GM12878 (cell line): ENCODE measurements at regions not wholly inside any gene's neighbourhood (a gene's known extent, or its start where the extent isn't known, plus 50 kb on each side); places are given as distances from the start of the nearest gene placed in this dataset.

ENCODE experiments used
- ATAC-seq: fragments of 200-7000 bp; cut with Tn5 transposase; 3 replicates; pipeline ENCODE4 v1.9.1; 2020; ENCODE audit warnings: mild to moderate bottlenecking, moderate library complexity
- BruUV-seq: library from RNA; stranded (reverse); fragments of 400-500 nt; replicated peaks from 2 replicates; lab custom pipeline; 2021; lab: Mats Ljungman, UMichigan
- CTCF ChIA-PET: fragments of 300-600 bp; sonication (Branson Sonifier 250); formaldehyde crosslinking; extraction: SDS; loops from one replicate; lab custom pipeline; 2021; ENCODE audit warnings: inconsistent platforms; lab: Yijun Ruan, JAX
- POLR2A ChIA-PET: fragments of 350-600 bp; formaldehyde crosslinking; extraction: SDS; loops from one replicate; lab custom pipeline; 2021; ENCODE audit warnings: inconsistent platforms; lab: Charles Lee
- RAD21 ChIA-PET: fragments of 300-600 bp; sonication (Branson Sonifier 250); formaldehyde crosslinking; loops from one replicate; lab custom pipeline; 2023; ENCODE audit warnings: antibody characterized with exemption; ENCODE audit not compliant: unreplicated experiment; lab: Charles Lee
- SMC1A ChIA-PET: fragments of 300-600 bp; sonication (Branson Sonifier 250); formaldehyde crosslinking; loops from one replicate; lab custom pipeline; 2023; ENCODE audit not compliant: unreplicated experiment, uncharacterized antibody; lab: Charles Lee
- DNase-seq: peaks from one replicate; pipeline ENCODE4 v3.0.0-alpha.2; 2011; ENCODE audit warnings: low read depth, low spot score
- FAIRE-seq: peaks from 3 replicates; lab custom pipeline; 2011; peaks lifted over from hg19 to GRCh38; lab: Jason Lieb, UNC
- H2AFZ ChIP-seq: 2 replicates; pipeline ENCODE4 v1.6.0; 2011; ENCODE audit warnings: low read depth, low read length, control low read depth; ENCODE audit not compliant: control insufficient read depth
- H3K27ac ChIP-seq: 2 replicates; pipeline ENCODE4 v1.5.1; 2011; ENCODE audit warnings: control low read depth; ENCODE audit not compliant: control insufficient read depth, insufficient read depth
- H3K27me3 ChIP-seq, 2 experiments: replicated peaks in 1 of 2; 2 replicates each; pipeline versions ENCODE4 v1.6.0 to v1.6.1; 2011; ENCODE audit warnings: low read length in 1 of 2; ENCODE audit not compliant: control insufficient read depth in 2 of 2, insufficient read depth in 2 of 2
- H3K36me3 ChIP-seq, 2 experiments: 2 replicates each; pipeline ENCODE4 v1.5.1; 2011; ENCODE audit warnings: low read length in 1 of 2; ENCODE audit not compliant: control insufficient read depth in 2 of 2, insufficient read depth in 2 of 2
- H3K4me1 ChIP-seq: 2 replicates; pipeline ENCODE4 v1.6.1; 2011; ENCODE audit warnings: mild to moderate bottlenecking, low read length, moderate library complexity, mixed read lengths; ENCODE audit not compliant: control insufficient read depth, insufficient read depth
- H3K4me2 ChIP-seq: 2 replicates; pipeline ENCODE4 v1.6.0; 2011; ENCODE audit warnings: control low read depth; ENCODE audit not compliant: control insufficient read depth, insufficient read depth
- H3K4me3 ChIP-seq: fragments of 200-600 bp; sonication (generic); 2 replicates; pipeline ENCODE4 v1.5.1; 2016
- H3K79me2 ChIP-seq: 2 replicates; pipeline ENCODE4 v1.6.0; 2011; ENCODE audit warnings: low read length; ENCODE audit not compliant: control insufficient read depth, insufficient read depth
- H3K9ac ChIP-seq: 2 replicates; pipeline ENCODE4 v1.8.0; 2011; ENCODE audit warnings: low read length, control low read depth, mixed read lengths; ENCODE audit not compliant: control insufficient read depth, insufficient read depth
- H3K9me3 ChIP-seq: replicated peaks from 3 replicates; pipeline ENCODE4 v1.5.1; 2011; ENCODE audit warnings: mild to moderate bottlenecking, low read length; ENCODE audit not compliant: control insufficient read depth, insufficient read depth
- H4K20me1 ChIP-seq: 2 replicates; pipeline ENCODE4 v1.6.0; 2011; ENCODE audit not compliant: control insufficient read depth, insufficient read depth
- CEBPB ChIP-seq, 2 experiments: fragments of 150-350 bp in 1 of 2; IDR thresholded peaks; 2 replicates each; pipeline ENCODE4 v1.6.1; 2012 to 2014; ENCODE audit warnings: low read depth in 2 of 2, low read length in 2 of 2, borderline replicate concordance in 1 of 2, inconsistent platforms in 1 of 2
- CHD2 ChIP-seq: IDR thresholded peaks from 2 replicates; pipeline ENCODE4 v1.6.1; 2011; ENCODE audit warnings: low read depth, low read length, improper control_type of control experiment, borderline replicate concordance
- EZH2 ChIP-seq: IDR thresholded peaks from 2 replicates; pipeline ENCODE4 v1.6.1; 2012; ENCODE audit warnings: low read depth, mild to moderate bottlenecking, control low read depth, inconsistent platforms, low read length, borderline replicate concordance; ENCODE audit not compliant: control insufficient read depth
- KAT2A ChIP-seq: conservative IDR thresholded peaks from 2 replicates; pipeline ENCODE4 v1.6.1; 2011; ENCODE audit warnings: low read depth, low read length; ENCODE audit not compliant: control insufficient read depth
- MXI1 ChIP-seq: fragments of 150-350 bp; IDR thresholded peaks from 2 replicates; pipeline ENCODE4 v1.6.1; 2011; ENCODE audit warnings: low read depth, mild to moderate bottlenecking, inconsistent platforms, low read length, improper control_type of control experiment
- NFYB ChIP-seq: IDR thresholded peaks from 2 replicates; pipeline ENCODE4 v1.6.1; 2011; ENCODE audit warnings: low read depth, mild to moderate bottlenecking, low read length, improper control_type of control experiment, moderate library complexity; ENCODE audit not compliant: insufficient read depth
- RCOR1 ChIP-seq: conservative IDR thresholded peaks from 2 replicates; pipeline ENCODE4 v1.6.1; 2012; ENCODE audit warnings: low read depth, low read length, improper control_type of control experiment
- SREBF1 ChIP-seq: IDR thresholded peaks from 2 replicates; pipeline ENCODE4 v1.6.1; 2012; ENCODE audit warnings: mild to moderate bottlenecking, low read length
- YBX1 ChIP-seq: fragments of 450-650 bp; IDR thresholded peaks from 2 replicates; pipeline ENCODE4 v1.6.1; 2016; ENCODE audit warnings: antibody characterized with exemption
- WGBS: methylation state at CpG from one replicate; pipeline ENCODE4 v1.1.6; 2016; ENCODE audit warnings: low lambda C conversion rate; ENCODE audit not compliant: insufficient replicate concordance, insufficient coverage; ENCODE audit errors: missing lambda C conversion rate; 5-methylcytosine and 5-hydroxymethylcytosine counted together
- in situ Hi-C: fragments of 300-500 bp; cut with MboI; formaldehyde crosslinking; loops from 9 replicates; pipeline ENCODE4 v1.14.3; 2018; ENCODE audit warnings: mixed read lengths
- intact Hi-C: fragments of 100-400 bp; cut with micrococcal nuclease; formaldehyde crosslinking; loops from one replicate; pipeline ENCODE4 v1.14.2; 2022; ENCODE audit not compliant: unreplicated experiment
- TF ChIP-seq, protein P1 (sequence below): IDR thresholded peaks from 2 replicates; pipeline ENCODE4 v1.6.1; 2012; ENCODE audit warnings: improper control_type of control experiment, low read depth, low read length; ENCODE audit not compliant: insufficient replicate concordance
- TF ChIP-seq, protein P2 (sequence below): fragments of 450-650 bp; IDR thresholded peaks from 2 replicates; pipeline ENCODE4 v1.6.1; 2016; ENCODE audit warnings: mild to moderate bottlenecking, moderate library complexity, borderline replicate concordance
- TF ChIP-seq, protein P3 (sequence below): fragments of 450-650 bp; IDR thresholded peaks from 2 replicates; pipeline ENCODE4 v1.6.1; 2017; ENCODE audit warnings: borderline replicate concordance

DNA sequence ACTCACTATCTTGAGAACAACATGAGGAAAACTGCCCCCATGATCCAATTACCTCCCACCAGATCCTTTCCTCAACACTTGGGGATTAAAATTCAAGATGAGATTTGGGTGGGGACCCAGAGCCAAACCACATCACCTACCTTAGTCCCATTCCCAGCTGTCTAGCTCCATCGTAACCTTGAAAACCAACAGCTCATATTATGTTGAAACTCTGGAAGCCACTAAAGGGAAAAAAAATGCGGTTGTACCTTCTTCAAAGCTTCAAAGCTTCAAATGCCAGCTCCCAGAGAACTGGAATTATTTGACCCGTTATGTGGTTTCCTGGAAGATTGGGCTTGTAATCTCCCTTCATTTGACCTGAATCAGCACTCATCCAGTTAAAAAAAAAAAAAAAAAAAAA is 223.1 kb upstream of the GPC6 start:
- intact Hi-C loops, result no loop called here
- TF ChIP-seq, protein P1, sequence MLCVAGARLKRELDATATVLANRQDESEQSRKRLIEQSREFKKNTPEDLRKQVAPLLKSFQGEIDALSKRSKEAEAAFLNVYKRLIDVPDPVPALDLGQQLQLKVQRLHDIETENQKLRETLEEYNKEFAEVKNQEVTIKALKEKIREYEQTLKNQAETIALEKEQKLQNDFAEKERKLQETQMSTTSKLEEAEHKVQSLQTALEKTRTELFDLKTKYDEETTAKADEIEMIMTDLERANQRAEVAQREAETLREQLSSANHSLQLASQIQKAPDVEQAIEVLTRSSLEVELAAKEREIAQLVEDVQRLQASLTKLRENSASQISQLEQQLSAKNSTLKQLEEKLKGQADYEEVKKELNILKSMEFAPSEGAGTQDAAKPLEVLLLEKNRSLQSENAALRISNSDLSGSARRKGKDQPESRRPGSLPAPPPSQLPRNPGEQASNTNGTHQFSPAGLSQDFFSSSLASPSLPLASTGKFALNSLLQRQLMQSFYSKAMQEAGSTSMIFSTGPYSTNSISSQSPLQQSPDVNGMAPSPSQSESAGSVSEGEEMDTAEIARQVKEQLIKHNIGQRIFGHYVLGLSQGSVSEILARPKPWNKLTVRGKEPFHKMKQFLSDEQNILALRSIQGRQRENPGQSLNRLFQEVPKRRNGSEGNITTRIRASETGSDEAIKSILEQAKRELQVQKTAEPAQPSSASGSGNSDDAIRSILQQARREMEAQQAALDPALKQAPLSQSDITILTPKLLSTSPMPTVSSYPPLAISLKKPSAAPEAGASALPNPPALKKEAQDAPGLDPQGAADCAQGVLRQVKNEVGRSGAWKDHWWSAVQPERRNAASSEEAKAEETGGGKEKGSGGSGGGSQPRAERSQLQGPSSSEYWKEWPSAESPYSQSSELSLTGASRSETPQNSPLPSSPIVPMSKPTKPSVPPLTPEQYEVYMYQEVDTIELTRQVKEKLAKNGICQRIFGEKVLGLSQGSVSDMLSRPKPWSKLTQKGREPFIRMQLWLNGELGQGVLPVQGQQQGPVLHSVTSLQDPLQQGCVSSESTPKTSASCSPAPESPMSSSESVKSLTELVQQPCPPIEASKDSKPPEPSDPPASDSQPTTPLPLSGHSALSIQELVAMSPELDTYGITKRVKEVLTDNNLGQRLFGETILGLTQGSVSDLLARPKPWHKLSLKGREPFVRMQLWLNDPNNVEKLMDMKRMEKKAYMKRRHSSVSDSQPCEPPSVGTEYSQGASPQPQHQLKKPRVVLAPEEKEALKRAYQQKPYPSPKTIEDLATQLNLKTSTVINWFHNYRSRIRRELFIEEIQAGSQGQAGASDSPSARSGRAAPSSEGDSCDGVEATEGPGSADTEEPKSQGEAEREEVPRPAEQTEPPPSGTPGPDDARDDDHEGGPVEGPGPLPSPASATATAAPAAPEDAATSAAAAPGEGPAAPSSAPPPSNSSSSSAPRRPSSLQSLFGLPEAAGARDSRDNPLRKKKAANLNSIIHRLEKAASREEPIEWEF, result no peak
- TF ChIP-seq MXI1 (no peak), YBX1 (no peak), EZH2 (no peak), NFYB (no peak), KAT2A (no peak), CHD2 (no peak), CEBPB (IDR thresholded peaks at IDR 0.05; ENCODE audit: borderline replicate concordance in 1 of 2, low read depth in 2 of 2, low read length in 2 of 2) (no peak), RCOR1 (no peak), SREBF1 (no peak)
- TF ChIP-seq, protein P2, sequence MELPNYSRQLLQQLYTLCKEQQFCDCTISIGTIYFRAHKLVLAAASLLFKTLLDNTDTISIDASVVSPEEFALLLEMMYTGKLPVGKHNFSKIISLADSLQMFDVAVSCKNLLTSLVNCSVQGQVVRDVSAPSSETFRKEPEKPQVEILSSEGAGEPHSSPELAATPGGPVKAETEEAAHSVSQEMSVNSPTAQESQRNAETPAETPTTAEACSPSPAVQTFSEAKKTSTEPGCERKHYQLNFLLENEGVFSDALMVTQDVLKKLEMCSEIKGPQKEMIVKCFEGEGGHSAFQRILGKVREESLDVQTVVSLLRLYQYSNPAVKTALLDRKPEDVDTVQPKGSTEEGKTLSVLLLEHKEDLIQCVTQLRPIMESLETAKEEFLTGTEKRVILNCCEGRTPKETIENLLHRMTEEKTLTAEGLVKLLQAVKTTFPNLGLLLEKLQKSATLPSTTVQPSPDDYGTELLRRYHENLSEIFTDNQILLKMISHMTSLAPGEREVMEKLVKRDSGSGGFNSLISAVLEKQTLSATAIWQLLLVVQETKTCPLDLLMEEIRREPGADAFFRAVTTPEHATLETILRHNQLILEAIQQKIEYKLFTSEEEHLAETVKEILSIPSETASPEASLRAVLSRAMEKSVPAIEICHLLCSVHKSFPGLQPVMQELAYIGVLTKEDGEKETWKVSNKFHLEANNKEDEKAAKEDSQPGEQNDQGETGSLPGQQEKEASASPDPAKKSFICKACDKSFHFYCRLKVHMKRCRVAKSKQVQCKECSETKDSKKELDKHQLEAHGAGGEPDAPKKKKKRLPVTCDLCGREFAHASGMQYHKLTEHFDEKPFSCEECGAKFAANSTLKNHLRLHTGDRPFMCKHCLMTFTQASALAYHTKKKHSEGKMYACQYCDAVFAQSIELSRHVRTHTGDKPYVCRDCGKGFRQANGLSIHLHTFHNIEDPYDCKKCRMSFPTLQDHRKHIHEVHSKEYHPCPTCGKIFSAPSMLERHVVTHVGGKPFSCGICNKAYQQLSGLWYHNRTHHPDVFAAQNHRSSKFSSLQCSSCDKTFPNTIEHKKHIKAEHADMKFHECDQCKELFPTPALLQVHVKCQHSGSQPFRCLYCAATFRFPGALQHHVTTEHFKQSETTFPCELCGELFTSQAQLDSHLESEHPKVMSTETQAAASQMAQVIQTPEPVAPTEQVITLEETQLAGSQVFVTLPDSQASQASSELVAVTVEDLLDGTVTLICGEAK, result no peak
- TF ChIP-seq, protein P3, sequence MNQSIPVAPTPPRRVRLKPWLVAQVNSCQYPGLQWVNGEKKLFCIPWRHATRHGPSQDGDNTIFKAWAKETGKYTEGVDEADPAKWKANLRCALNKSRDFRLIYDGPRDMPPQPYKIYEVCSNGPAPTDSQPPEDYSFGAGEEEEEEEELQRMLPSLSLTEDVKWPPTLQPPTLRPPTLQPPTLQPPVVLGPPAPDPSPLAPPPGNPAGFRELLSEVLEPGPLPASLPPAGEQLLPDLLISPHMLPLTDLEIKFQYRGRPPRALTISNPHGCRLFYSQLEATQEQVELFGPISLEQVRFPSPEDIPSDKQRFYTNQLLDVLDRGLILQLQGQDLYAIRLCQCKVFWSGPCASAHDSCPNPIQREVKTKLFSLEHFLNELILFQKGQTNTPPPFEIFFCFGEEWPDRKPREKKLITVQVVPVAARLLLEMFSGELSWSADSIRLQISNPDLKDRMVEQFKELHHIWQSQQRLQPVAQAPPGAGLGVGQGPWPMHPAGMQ, result no peak
- TF ChIP-seq, all 136 proteins: peak for 0

More for the DNA sequence above, 223.1 kb upstream of the GPC6 start:
- ChIA-PET RAD21 (no interaction called here), SMC1A (interaction anchor here (0.7 kb wide), 1 partner anchor 159 kb away, joined by 3 read pairs; no protein-coding TSS in a partner anchor), CTCF (interaction anchor here (0.6 kb wide), 1 partner anchor 245 kb away, joined by 3 read pairs; no protein-coding TSS in a partner anchor), POLR2A (no interaction called here)
- H3K27ac ChIP-seq, result no peak overlapping the region
- no peaks in the 10 kb centered on the region for H3K9me3 ChIP-seq
- no peaks in the 10 kb centered on the region for H3K79me2 ChIP-seq
- no peak overlapping the region for H3K4me2 ChIP-seq
- 17% methylated on average over 3 of the region's 3 CpGs for WGBS
- H3K9ac ChIP-seq, result no peak overlapping the region
- FAIRE-seq, result no peak
- no peak overlapping the region for H2AFZ ChIP-seq
- BruUV-seq, result no TSS peak
- no peaks in the 10 kb centered on the region for H4K20me1 ChIP-seq
- no peaks in the 10 kb centered on the region for H3K36me3 ChIP-seq
- no peak for DNase-seq
- H3K27me3 ChIP-seq, result no peaks in the 10 kb centered on the region
- no peak for ATAC-seq
- in situ Hi-C loops, result no loop called here
- H3K4me1 ChIP-seq, result no peaks in the 10 kb centered on the region
- H3K4me3 ChIP-seq, result no peak overlapping the region
